ENCODE measurements at regions not wholly inside any gene's neighbourhood (a gene's known extent, or its start where the extent isn't known, plus 50 kb on each side); places are given as distances from the start of the nearest gene placed in this dataset.

GRCh38 chr12:111033281-111034082 lies 113.1 kb upstream of the MYL2 start:
- DNase-seq: no peak

GRCh38 chr12:111032591-111032919 lies 112.2 kb upstream of the MYL2 start:
- no peak for DNase-seq

GRCh38 chr12:111031916-111032590 lies 111.7 kb upstream of the MYL2 start:
- no peak for DNase-seq

- DNase-seq: no peak
These were observed 110.4 kb upstream of the MYL2 start for GRCh38 chr12:111030800-111031199.

- DNase-seq: no peak
These were observed 109.4 kb upstream of the MYL2 start for GRCh38 chr12:111029732-111030131.

GRCh38 chr12:111029305-111029704 lies 108.9 kb upstream of the MYL2 start:
- DNase-seq: no peak

- DNase-seq: no peak
These were observed 108.5 kb upstream of the MYL2 start for GRCh38 chr12:111028830-111029229.

GRCh38 chr12:111027431-111027830 lies 107.1 kb upstream of the MYL2 start:
- DNase-seq: no peak

GRCh38 chr12:111025792-111026430 lies 105.5 kb upstream of the MYL2 start:
- no peak for DNase-seq

- no peak for DNase-seq
These were observed 104.9 kb upstream of the MYL2 start for GRCh38 chr12:111025301-111025700.

GRCh38 chr12:111024205-111024801 lies 103.9 kb upstream of the MYL2 start:
- DNase-seq: peak; percentile 37 to 67

- no peak for DNase-seq
These were observed 102.0 kb upstream of the MYL2 start for GRCh38 chr12:111022386-111022785.

GRCh38 chr12:111014547-111014946 lies 94.2 kb upstream of the MYL2 start:
- no peak for DNase-seq

GRCh38 chr12:111012918-111013317 lies 92.5 kb upstream of the MYL2 start:
- DNase-seq: no peak

GRCh38 chr12:111011999-111012600 lies 91.7 kb upstream of the MYL2 start:
- DNase-seq: no peak

- no peak for DNase-seq
These were observed 90.7 kb upstream of the MYL2 start for GRCh38 chr12:111010916-111011657.

- DNase-seq: no peak
These were observed 89.7 kb upstream of the MYL2 start for GRCh38 chr12:111010061-111010460.

GRCh38 chr12:111006621-111007020 lies 86.2 kb upstream of the MYL2 start:
- DNase-seq: no peak

- no peak for DNase-seq
These were observed 78.6 kb upstream of the MYL2 start for GRCh38 chr12:110998971-110999370.

GRCh38 chr12:110998165-110998564 lies 77.8 kb upstream of the MYL2 start:
- no peak for DNase-seq

GRCh38 chr12:110996415-110996814 lies 76.0 kb upstream of the MYL2 start:
- DNase-seq: no peak

- no peak for DNase-seq
These were observed 75.2 kb upstream of the MYL2 start for GRCh38 chr12:110995615-110996014.

GRCh38 chr12:110995016-110995415 lies 74.6 kb upstream of the MYL2 start:
- no peak for DNase-seq

Data from NCI-H1930 (cell line).